ENCODE measurements at regions not wholly inside any gene's neighbourhood (a gene's known extent, or its start where the extent isn't known, plus 50 kb on each side); places are given as distances from the start of the nearest gene placed in this dataset.

DNA sequence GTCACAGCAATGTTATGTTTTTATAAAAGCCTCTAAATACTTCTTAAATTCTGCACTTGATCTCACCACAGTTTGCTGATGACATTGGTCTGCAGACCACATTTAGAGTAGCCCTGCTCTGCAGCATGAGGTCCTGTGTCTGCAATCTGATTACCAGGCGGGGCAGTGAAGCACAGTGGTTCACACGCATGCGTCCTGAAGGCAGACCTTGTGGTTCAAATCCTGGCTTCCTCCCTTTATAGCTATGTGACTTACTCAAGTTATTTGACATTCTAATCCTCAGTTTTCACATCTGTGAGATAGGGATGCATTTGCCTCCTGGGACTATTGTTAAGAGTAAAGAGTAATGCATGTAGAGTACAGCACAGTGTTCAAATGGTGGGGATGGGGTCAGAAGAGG lies 50.3 kb downstream of the BMAL2 start:
- H3K27me3 Mint-ChIP-seq: no peaks in the 10 kb centered on the region
- H3K4me3 Mint-ChIP-seq: no peak overlapping the region
- no peaks in the 10 kb centered on the region for H3K36me3 Mint-ChIP-seq
- no peaks in the 10 kb centered on the region for H3K4me1 Mint-ChIP-seq
- no peak overlapping the region for H3K27ac Mint-ChIP-seq
- no peaks in the 10 kb centered on the region for H3K9me3 Mint-ChIP-seq

DNA sequence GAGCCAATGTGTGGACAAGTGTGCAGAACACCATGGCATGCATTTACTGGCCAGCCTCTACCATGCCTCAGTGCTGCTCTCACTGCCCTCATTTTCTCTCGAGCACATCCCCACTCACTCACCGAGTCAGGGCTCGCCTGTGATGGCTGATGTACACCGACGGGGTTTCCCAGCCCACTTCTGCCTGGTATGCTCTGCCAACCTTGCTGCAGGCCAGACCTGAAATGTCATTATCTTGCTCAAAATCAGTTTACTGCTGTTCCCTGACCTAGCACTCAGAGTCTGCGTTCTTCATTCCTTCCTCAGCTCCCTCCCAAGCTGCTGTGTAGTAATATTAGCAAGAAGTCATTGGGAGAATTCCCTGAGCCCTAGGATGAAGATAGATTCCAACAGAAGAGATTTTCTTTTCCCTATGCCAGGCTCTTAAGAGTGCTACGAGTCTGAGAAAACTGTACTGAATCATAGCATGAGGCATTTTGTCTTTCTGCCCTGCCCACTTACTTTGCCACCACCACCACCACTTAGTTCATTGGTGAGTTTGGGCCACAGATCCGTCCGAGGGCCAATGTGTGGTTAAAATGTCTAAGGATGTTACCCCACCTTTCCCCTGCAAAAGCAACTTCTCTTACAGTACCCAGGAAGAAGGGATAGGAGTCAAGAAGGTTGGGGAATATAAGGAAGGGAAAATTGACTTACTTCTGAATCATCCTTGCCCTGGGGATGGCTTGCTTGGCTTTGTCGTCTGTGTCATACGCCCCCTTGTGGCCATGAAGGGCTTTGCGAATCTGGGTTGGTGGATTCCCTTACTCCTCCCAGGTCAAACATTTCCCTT lies 51.0 kb downstream of the BMAL2 start:
- Mint-ChIP-seq H3K27me3 (no peaks in the 10 kb centered on the region), H3K27ac (no peak overlapping the region), H3K36me3 (no peaks in the 10 kb centered on the region), H3K9me3 (no peaks in the 10 kb centered on the region), H3K4me3 (peak overlapping the region in 1 of 4 donors; percentile 35), H3K4me1 (no peaks in the 10 kb centered on the region)

DNA sequence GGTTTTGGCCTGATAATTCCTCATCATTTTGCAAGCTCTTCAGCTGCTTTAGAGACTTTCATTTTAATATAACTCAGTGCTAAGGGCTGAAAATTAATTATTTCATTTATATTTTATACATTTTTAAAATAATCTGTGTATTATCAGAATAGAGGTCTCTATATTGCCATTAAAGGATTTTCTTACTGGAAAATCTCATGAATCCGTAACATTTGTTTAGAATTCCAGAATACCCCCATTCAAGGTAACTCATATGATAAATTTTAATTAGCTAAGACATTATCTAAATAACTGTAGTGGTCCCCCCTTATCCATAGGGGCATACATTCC lies 51.6 kb downstream of the BMAL2 start:
- no peaks in the 10 kb centered on the region for H3K4me1 Mint-ChIP-seq
- no peaks in the 10 kb centered on the region for H3K9me3 Mint-ChIP-seq
- H3K4me3 Mint-ChIP-seq: peak overlapping the region in 1 of 4 donors; percentile 35
- H3K36me3 Mint-ChIP-seq: no peaks in the 10 kb centered on the region
- H3K27me3 Mint-ChIP-seq: no peaks in the 10 kb centered on the region
- H3K27ac Mint-ChIP-seq: no peak overlapping the region

DNA sequence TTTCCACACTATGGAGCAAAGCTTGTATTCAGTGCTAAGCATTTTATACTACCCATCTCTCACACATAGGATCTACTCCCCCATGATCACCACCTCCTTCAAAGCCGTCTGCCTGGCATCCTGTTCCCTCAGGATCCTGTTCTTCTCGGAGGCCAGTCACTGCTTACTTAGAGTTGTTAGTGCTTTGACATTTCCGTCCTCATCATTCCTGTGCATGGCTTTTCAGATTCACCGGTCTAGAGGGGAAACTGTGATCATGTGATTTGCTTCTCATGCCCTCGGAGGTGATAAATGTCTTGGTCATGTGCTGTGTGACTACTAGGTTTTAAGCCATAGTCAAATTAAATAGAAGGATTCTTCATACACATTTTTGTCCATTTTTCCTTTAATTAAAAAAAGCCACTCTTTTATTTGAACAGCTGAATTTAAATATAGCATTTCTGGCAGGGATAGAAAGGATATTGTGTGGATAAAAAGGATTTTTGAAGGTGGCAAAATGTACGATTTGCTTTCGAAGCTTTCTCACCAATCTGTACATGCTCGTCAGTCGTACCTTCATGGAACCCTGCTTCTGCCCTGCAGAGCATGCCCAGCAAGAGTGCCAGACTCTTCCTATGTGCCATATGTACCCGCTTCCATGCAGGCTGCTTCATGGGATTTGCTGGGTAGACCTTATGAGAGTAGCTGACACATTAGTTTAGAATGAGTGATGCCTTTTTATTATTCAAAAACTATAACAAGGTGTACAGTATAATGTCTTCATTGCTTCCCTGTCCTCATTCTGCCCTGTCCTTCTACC lies 53.3 kb downstream of the BMAL2 start:
- Mint-ChIP-seq H3K4me3 (no peak overlapping the region), H3K9me3 (no peaks in the 10 kb centered on the region), H3K36me3 (no peaks in the 10 kb centered on the region), H3K27me3 (no peaks in the 10 kb centered on the region), H3K27ac (no peak overlapping the region), H3K4me1 (no peaks in the 10 kb centered on the region)

DNA sequence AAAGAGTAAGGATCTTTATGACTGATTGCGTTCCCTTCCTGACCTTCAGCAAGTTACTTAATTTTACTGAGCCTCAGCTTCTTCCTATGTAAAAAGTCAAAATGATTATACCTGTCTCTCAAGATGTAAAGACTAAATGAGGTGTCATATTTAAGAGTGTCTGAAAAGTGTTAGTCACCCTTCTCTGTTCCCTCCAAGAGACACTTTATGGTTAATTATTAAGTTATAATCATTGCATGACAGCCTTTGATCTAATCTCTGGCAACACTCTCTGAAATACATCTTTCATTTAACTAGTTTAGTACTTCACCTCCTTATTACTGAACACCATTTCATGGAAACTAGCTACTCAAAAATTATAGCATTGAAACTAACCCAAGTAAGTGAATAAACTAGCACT lies 54.8 kb downstream of the BMAL2 start:
- no peak overlapping the region for H3K4me3 Mint-ChIP-seq
- H3K27me3 Mint-ChIP-seq: no peaks in the 10 kb centered on the region
- H3K9me3 Mint-ChIP-seq: peaks cover 0 to 3% (median 0%) of the 10 kb centered on the region in 3 donors
- H3K36me3 Mint-ChIP-seq: no peaks in the 10 kb centered on the region
- no peak overlapping the region for H3K27ac Mint-ChIP-seq
- H3K4me1 Mint-ChIP-seq: no peaks in the 10 kb centered on the region

DNA sequence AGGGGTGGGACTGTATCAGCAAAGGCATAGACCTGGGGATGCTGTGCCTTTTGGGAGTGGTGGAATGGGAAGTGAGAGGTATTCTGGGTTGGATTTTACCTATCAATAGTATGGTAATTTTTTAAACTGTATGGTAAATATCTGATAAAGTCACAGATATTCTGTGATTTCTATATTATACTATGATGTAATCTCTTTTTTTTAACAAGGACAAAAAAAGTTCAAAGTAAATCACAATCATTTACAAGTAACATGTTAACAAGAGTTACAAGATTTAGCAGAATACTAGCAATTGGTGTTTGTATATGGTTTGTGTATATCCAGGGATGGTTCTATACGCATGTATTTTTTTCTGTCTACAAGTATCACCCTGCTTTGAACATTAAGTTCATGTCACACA lies 56.0 kb downstream of the BMAL2 start:
- Mint-ChIP-seq H3K27me3 (no peaks in the 10 kb centered on the region), H3K4me1 (no peaks in the 10 kb centered on the region), H3K27ac (no peak overlapping the region), H3K4me3 (no peak overlapping the region), H3K9me3 (peaks cover 0 to 3% (median 0%) of the 10 kb centered on the region in 3 donors), H3K36me3 (peaks cover 2% of the 10 kb centered on the region)

DNA sequence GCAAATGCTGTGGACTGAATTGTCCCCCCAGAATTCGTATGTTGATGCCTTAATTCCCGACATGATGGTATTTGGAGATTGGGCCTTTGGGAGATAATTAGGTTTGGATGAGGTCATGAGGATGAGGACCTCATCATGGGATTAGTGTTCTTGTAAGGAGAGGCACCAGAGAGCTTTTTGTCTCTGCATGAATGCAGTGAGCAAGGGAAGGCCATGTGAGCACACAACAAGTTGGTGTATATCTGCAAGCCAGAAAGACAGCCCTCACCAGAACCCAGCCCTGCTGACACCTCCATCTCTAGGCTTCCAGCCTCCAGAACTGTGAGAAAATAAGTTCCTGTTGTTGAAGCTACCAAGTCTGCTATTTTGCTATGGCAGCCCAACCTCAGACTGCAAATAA lies 51.9 kb upstream of the SMCO2 start:
- H3K27ac Mint-ChIP-seq: no peak overlapping the region
- peaks cover 0 to 3% (median 0%) of the 10 kb centered on the region in 3 donors for H3K9me3 Mint-ChIP-seq
- H3K36me3 Mint-ChIP-seq: peaks cover 4% of the 10 kb centered on the region
- H3K27me3 Mint-ChIP-seq: no peaks in the 10 kb centered on the region
- H3K4me1 Mint-ChIP-seq: no peaks in the 10 kb centered on the region
- no peak overlapping the region for H3K4me3 Mint-ChIP-seq

DNA sequence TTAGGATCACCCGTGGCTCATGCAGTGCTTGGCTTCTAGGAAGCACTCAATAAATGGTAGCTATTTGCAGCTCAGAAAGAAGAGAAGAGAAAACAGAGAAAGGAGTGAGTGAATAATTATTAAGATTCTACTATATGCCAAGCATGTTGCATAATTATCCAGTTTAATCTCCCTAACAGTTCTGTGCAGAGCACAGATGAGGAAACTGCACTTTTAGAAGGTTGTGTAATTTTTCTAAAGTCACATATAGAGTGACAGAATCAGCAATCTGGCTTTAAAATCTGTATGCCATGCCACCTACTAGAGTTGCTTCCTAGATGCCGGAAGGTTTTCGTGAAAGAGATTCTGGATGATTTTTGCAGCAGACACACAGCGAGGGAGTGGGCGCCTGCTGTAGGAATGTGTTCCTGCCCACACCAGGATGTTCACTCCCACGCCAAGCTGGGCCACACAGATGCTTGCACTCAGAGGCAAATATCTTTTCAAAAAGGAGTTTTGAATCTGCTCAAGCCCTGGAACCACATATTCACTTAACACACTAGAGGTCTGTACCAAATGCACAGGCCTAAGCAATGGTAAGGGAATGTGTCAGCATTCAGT lies 50.2 kb upstream of the SMCO2 start:
- Mint-ChIP-seq H3K36me3 (peaks cover 4% of the 10 kb centered on the region), H3K27me3 (no peaks in the 10 kb centered on the region), H3K27ac (no peak overlapping the region), H3K4me1 (no peaks in the 10 kb centered on the region), H3K9me3 (no peaks in the 10 kb centered on the region), H3K4me3 (no peak overlapping the region)
